IMR-90 (cell line): ENCODE measurements at regions not wholly inside any gene's neighbourhood (a gene's known extent, or its start where the extent isn't known, plus 50 kb on each side); places are given as distances from the start of the nearest gene placed in this dataset.

Source experiments
- ATAC-seq: fragments of 200-7000 bp; cut with Tn5 transposase; 2 replicates; pipeline ENCODE4 v1.9.1; 2020; ENCODE audit warnings: low read depth, mild to moderate bottlenecking, moderate library complexity
- BruUV-seq: library from RNA; stranded (reverse); fragments of 400-500 nt; replicated peaks from 2 replicates; lab custom pipeline; 2021; lab: Mats Ljungman, UMichigan
- CTCF ChIA-PET: fragments of 300-600 bp; formaldehyde crosslinking; extraction: SDS; loops from one replicate; lab custom pipeline; 2021; ENCODE audit warnings: antibody characterized with exemption; lab: Yijun Ruan, JAX
- POLR2A ChIA-PET: fragments of 300-600 bp; sonication (Branson Sonifier 250); formaldehyde crosslinking; loops from one replicate; lab custom pipeline; 2022; ENCODE audit warnings: antibody characterized with exemption; ENCODE audit not compliant: unreplicated experiment; lab: Charles Lee
- DNase-seq: peaks from one replicate; pipeline ENCODE4 v3.0.0; 2013
- H2AFZ ChIP-seq: replicated peaks from 2 replicates; pipeline ENCODE3; 2013; ENCODE audit warnings: low read length, mild to moderate bottlenecking; ENCODE audit not compliant: poor library complexity
- H2AK5ac ChIP-seq: 2 replicates; pipeline ENCODE4 v1.6.1; 2013; ENCODE audit warnings: low read depth, low read length, inconsistent platforms
- H2AK9ac ChIP-seq: replicated peaks from 2 replicates; pipeline ENCODE3; 2013; ENCODE audit warnings: mild to moderate bottlenecking, low read depth, low read length, moderate library complexity; ENCODE audit not compliant: poor library complexity
- H2BK120ac ChIP-seq: 2 replicates; pipeline ENCODE4 v1.6.1; 2013; ENCODE audit warnings: low read depth, low read length, inconsistent platforms
- H2BK15ac ChIP-seq: 3 replicates; pipeline ENCODE4 v1.6.1; 2013; ENCODE audit warnings: low read depth, low read length, inconsistent platforms
- H2BK20ac ChIP-seq: 2 replicates; pipeline ENCODE4 v1.6.1; 2013; ENCODE audit warnings: low read depth, mild to moderate bottlenecking, inconsistent platforms, low read length, moderate library complexity
- H2BK5ac ChIP-seq: 2 replicates; pipeline ENCODE4 v1.6.1; 2013; ENCODE audit warnings: mild to moderate bottlenecking, low read depth, low read length, inconsistent platforms; ENCODE audit not compliant: poor library complexity, severe bottlenecking
- H3K14ac ChIP-seq: replicated peaks from 2 replicates; pipeline ENCODE4 v1.6.1; 2013; ENCODE audit warnings: low read depth, low read length, inconsistent platforms
- H3K18ac ChIP-seq: 2 replicates; pipeline ENCODE4 v1.6.1; 2013; ENCODE audit warnings: low read depth, low read length, control low read depth
- H3K23ac ChIP-seq: 2 replicates; pipeline ENCODE4 v1.6.1; 2013; ENCODE audit warnings: low read depth, low read length, inconsistent platforms
- H3K27ac ChIP-seq: 2 replicates; pipeline ENCODE4 v1.5.1; 2013; ENCODE audit warnings: mild to moderate bottlenecking, control low read depth, low read length; ENCODE audit not compliant: insufficient read depth
- H3K27me3 ChIP-seq: 2 replicates; pipeline ENCODE4 v1.6.1; 2013; ENCODE audit warnings: low read length; ENCODE audit not compliant: control insufficient read depth, insufficient read depth
- H3K36me3 ChIP-seq: 2 replicates; pipeline ENCODE4 v1.6.1; 2013; ENCODE audit warnings: low read length, mixed read lengths; ENCODE audit not compliant: control insufficient read depth, insufficient read depth
- H3K4ac ChIP-seq: 2 replicates; pipeline ENCODE4 v1.6.1; 2013; ENCODE audit warnings: low read depth, low read length, inconsistent platforms
- H3K4me1 ChIP-seq: 2 replicates; pipeline ENCODE4 v1.6.1; 2013; ENCODE audit warnings: low read length, mixed read lengths; ENCODE audit not compliant: control insufficient read depth, insufficient read depth
- H3K4me2 ChIP-seq: 2 replicates; pipeline ENCODE4 v1.6.1; 2013; ENCODE audit warnings: low read depth, mild to moderate bottlenecking, control low read depth, low read length, moderate library complexity
- H3K4me3 ChIP-seq: 2 replicates; pipeline ENCODE4 v1.5.1; 2013; ENCODE audit warnings: low read depth, mild to moderate bottlenecking, control low read depth, low read length, moderate library complexity; ENCODE audit not compliant: insufficient read depth
- H3K56ac ChIP-seq: 2 replicates; pipeline ENCODE4 v1.6.1; 2013; ENCODE audit warnings: low read length, inconsistent platforms; ENCODE audit not compliant: insufficient read depth; ENCODE audit errors: extremely low read depth
- H3K79me1 ChIP-seq, 2 experiments: 2 replicates each; pipeline ENCODE4 v1.6.1; 2013; ENCODE audit warnings: low read length in 2 of 2, inconsistent platforms in 1 of 2, low read depth in 1 of 2
- H3K9ac ChIP-seq: 2 replicates; pipeline ENCODE4 v1.6.1; 2013; ENCODE audit warnings: low read depth, low read length, control low read depth
- H3K9me1 ChIP-seq: 2 replicates; pipeline ENCODE4 v1.6.1; 2013; ENCODE audit warnings: low read length, inconsistent platforms; ENCODE audit not compliant: insufficient read depth
- H3K9me3 ChIP-seq: 2 replicates; pipeline ENCODE4 v1.6.1; 2013; ENCODE audit warnings: low read length; ENCODE audit not compliant: control insufficient read depth, insufficient read depth
- H4K20me1 ChIP-seq: 2 replicates; pipeline ENCODE4 v1.6.1; 2013; ENCODE audit warnings: low read length, inconsistent platforms; ENCODE audit not compliant: insufficient read depth
- H4K5ac ChIP-seq: 2 replicates; pipeline ENCODE4 v1.6.1; 2013; ENCODE audit warnings: mild to moderate bottlenecking, low read depth, low read length, control low read depth
- H4K8ac ChIP-seq, 2 experiments: 2 replicates each; pipeline ENCODE4 v1.6.1; 2013; ENCODE audit warnings: low read depth in 2 of 2, low read length in 2 of 2, control low read depth in 1 of 2, inconsistent platforms in 1 of 2
- H4K91ac ChIP-seq: 2 replicates; pipeline ENCODE4 v1.6.1; 2013; ENCODE audit warnings: low read depth, low read length, inconsistent platforms; ENCODE audit not compliant: insufficient read depth
- BHLHE40 ChIP-seq: fragments of 150-350 bp; IDR thresholded peaks from 2 replicates; pipeline ENCODE4 v1.6.1; 2016; ENCODE audit warnings: mild to moderate bottlenecking, low read depth, low read length
- CTCF ChIP-seq: conservative IDR thresholded peaks from 2 replicates; pipeline ENCODE4 v1.5.1; 2012; ENCODE audit warnings: mild to moderate bottlenecking, low read depth, low read length, improper control_type of control experiment
- ELK1 ChIP-seq: fragments of 150-350 bp; IDR thresholded peaks from 2 replicates; pipeline ENCODE4 v1.6.1; 2016; ENCODE audit warnings: low read depth, mild to moderate bottlenecking, low read length, moderate library complexity, borderline replicate concordance
- FOS ChIP-seq: fragments of 150-350 bp; IDR thresholded peaks from 2 replicates; pipeline ENCODE4 v1.6.1; 2016; ENCODE audit warnings: low read depth, low read length
- NFE2L2 ChIP-seq: fragments of 150-350 bp; IDR thresholded peaks from 2 replicates; pipeline ENCODE4 v1.6.1; 2016; ENCODE audit warnings: low read depth, mild to moderate bottlenecking, low read length
- RAD21 ChIP-seq: IDR thresholded peaks from 2 replicates; pipeline ENCODE4 v1.6.1; 2012; ENCODE audit warnings: low read length, improper control_type of control experiment
- WGBS, 2 experiments: methylation state at CpG; one replicate each; pipeline versions ENCODE4 v1.1.5 to v1.1.7; 2013; ENCODE audit warnings: missing lambda C conversion rate in 2 of 2; ENCODE audit not compliant: insufficient read length in 1 of 2; ENCODE audit errors: extremely low coverage in 2 of 2; 5-methylcytosine and 5-hydroxymethylcytosine counted together
- dilution Hi-C: fragments of 300-500 bp; cut with HindIII; formaldehyde crosslinking; loops from one replicate; pipeline ENCODE4 v1.14.3; 2018; ENCODE audit warnings: low sequenced_read_pairs; ENCODE audit not compliant: unreplicated experiment
- in situ Hi-C: fragments of 300-500 bp; cut with MboI; formaldehyde crosslinking; loops from 3 replicates; pipeline ENCODE4 v1.14.3; 2019; ENCODE audit warnings: low sequenced_read_pairs, inconsistent platforms, mixed read lengths
- intact Hi-C: fragments of 100-400 bp; cut with micrococcal nuclease; formaldehyde crosslinking; loops from 2 replicates; pipeline ENCODE4 v1.10.0; 2022

- Histone ChIP-seq H3K27ac (no peak overlapping the region), H2BK20ac (no peak overlapping the region), H3K23ac (no peak overlapping the region), H4K91ac (no peak overlapping the region), H3K4me3 (no peak overlapping the region), H3K9ac (no peak overlapping the region), H2AFZ (no peak overlapping the region), H3K14ac (no peak overlapping the region), H2AK5ac (no peak overlapping the region), H3K4ac (no peak overlapping the region), H4K8ac (no peak overlapping the region), H3K4me1 (no peaks in the 10 kb centered on the region), H4K20me1 (no peaks in the 10 kb centered on the region), H3K36me3 (no peaks in the 10 kb centered on the region), H2BK5ac (no peak overlapping the region), H2AK9ac (no peak overlapping the region), H3K27me3 (no peaks in the 10 kb centered on the region), H2BK15ac (no peak overlapping the region), H3K56ac (no peak overlapping the region), H4K5ac (no peak overlapping the region), H3K18ac (no peak overlapping the region), H3K9me3 (peaks cover 3% of the 10 kb centered on the region; the same call in 1 of the 2 replicates), H3K79me1 (no peaks in the 10 kb centered on the region), H3K4me2 (no peak overlapping the region), H2BK120ac (no peak overlapping the region), H3K9me1 (no peaks in the 10 kb centered on the region)
- in situ Hi-C loops: no loop called here
- no peak for DNase-seq
- no peak for TF ChIP-seq RAD21
- no peak for TF ChIP-seq NFE2L2
- TF ChIP-seq ELK1: no peak
- TF ChIP-seq BHLHE40: no peak
- no peak for TF ChIP-seq CTCF
- no peak for TF ChIP-seq FOS
- no TSS peak for BruUV-seq
- intact Hi-C loops: no loop called here
- dilution Hi-C loops: no loop called here
- ChIA-PET CTCF (interaction anchor here (0.6 kb wide), 1 partner anchor 44 kb away, joined by 3 read pairs; no protein-coding TSS in a partner anchor), POLR2A (interaction anchor here (0.6 kb wide), 1 partner anchor 690 kb away, joined by 3 read pairs; no protein-coding TSS in a partner anchor)
- WGBS, 2 experiments: 78% methylated on average over 6 of the region's 13 CpGs; no CpG with 5 or more reads in 1 of the 2 experiments
- no peak for ATAC-seq
These were observed 275.4 kb upstream of the OBI1 start for GRCh38 chr13:78934336-78934735.
